Omental fat pad (tissue), 3 donors: ENCODE measurements at regions not wholly inside any gene's neighbourhood (a gene's known extent, or its start where the extent isn't known, plus 50 kb on each side); places are given as distances from the start of the nearest gene placed in this dataset.

Source experiments
- ATAC-seq: fragments of 150-250 bp; one replicate; pipeline ENCODE4 v1.9.1; 2016; ENCODE audit warnings: mild to moderate bottlenecking, moderate library complexity; ENCODE audit not compliant: low FRiP score
- DNase-seq: peaks from one replicate; pipeline ENCODE4 v3.0.0-alpha.2; 2019; ENCODE audit warnings: low spot score
- TF ChIP-seq, protein P1 (sequence below), 3 donors: fragments of 450-650 bp; IDR thresholded peaks; one replicate each; pipeline ENCODE4 v1.5.1; 2016 to 2017; ENCODE audit warnings: antibody characterized with exemption in 3 of 3, mild to moderate bottlenecking in 3 of 3, moderate library complexity in 2 of 3

DNA sequence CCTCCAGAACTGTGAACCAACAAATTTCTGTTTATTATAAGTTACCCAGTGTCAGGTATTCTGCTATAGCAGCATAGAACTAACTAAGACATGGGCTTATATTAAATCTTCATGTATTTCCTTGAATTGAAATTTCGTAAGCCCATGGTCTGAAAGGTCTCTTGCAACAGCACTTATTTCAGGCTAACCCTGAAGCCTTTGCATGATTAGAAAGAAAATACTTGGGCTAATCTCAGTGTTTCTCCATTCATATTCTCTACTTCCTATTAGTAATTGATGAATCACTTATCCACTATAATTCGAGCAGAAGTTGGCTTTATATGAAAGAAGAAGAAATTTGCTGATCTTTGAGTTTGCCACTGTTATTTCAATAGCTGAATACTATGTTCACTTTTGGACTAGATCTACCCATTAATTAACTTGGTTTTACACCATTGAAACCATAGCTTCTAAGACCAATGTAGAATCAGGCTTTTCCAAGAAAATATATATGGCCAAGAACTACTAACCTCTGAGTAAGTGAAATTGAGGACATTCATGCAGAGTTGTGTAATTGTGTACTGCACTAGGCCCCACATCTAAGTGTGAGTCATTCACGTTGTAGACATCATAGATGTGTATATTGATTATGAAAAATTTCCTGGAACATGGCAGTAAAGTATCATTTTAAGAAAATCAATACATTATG, 731.6 kb downstream of the SOCS6 start:
- ATAC-seq (no peak), DNase-seq (no peak)
- TF ChIP-seq, protein P1, sequence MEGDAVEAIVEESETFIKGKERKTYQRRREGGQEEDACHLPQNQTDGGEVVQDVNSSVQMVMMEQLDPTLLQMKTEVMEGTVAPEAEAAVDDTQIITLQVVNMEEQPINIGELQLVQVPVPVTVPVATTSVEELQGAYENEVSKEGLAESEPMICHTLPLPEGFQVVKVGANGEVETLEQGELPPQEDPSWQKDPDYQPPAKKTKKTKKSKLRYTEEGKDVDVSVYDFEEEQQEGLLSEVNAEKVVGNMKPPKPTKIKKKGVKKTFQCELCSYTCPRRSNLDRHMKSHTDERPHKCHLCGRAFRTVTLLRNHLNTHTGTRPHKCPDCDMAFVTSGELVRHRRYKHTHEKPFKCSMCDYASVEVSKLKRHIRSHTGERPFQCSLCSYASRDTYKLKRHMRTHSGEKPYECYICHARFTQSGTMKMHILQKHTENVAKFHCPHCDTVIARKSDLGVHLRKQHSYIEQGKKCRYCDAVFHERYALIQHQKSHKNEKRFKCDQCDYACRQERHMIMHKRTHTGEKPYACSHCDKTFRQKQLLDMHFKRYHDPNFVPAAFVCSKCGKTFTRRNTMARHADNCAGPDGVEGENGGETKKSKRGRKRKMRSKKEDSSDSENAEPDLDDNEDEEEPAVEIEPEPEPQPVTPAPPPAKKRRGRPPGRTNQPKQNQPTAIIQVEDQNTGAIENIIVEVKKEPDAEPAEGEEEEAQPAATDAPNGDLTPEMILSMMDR (IDR thresholded peaks at IDR 0.05) = no peak

DNA sequence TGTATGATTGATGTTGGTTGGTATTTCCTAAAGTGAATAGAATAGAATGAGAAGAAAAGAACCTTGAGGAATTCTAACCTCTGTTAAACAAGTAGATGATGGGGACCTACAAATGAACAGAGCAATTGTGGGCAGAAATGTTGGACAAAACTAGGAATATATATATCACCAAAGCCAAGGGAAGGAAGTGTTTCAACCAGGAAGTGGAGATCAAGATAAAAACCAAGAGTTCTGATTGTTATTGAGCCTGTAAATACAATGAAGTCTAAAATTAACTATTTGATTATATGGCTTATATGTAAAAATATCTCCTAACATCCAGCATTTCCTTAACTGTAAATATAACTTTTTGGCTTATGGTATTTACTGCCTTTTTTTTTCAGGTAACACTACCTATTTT, 730.0 kb downstream of the SOCS6 start:
- DNase-seq (no peak), ATAC-seq (no peak)
- TF ChIP-seq, protein P1 (IDR thresholded peaks at IDR 0.05) = no peak

DNA sequence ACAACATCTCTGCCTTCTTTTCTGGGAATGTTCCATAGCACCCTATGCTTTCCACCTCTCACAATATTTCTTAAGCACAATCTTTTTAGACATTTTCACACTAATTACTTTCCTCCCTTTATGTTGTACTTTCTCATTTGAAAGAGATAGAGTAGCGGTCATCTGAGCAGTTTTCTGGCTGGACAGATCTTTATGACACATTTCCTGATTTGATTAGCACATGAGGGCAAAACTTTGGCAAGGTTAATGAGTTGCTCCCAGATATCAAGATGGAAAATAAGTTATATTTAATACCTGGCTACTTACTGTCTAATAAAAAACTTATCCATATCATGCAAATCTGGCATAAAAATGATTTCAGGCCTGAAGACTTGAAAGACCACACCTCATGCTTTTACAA, 723.9 kb downstream of the SOCS6 start:
- no peak for DNase-seq
- ATAC-seq = no peak
- TF ChIP-seq, protein P1 (IDR thresholded peaks at IDR 0.05) = no peak

DNA sequence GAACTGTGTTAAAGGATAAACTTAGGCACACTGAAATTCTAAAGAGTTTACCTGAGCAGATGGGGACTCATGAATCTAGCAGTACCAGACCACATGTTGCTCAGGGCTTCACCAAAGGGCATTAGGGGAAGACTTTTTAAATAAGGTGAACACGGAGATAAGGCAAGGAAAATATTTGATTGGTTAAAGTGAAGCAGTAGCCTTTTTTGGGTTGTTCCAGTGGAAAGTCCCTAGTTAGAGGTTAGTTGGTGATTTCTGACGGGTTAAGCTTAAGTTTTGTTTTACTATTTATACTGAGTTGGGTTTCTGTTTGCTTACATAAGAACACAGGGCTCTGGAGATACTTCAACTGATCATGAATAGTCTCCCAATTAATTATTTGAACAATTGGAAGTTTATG, 722.5 kb downstream of the SOCS6 start:
- TF ChIP-seq, protein P1 (IDR thresholded peaks at IDR 0.05) = no peak
- ATAC-seq (no peak), DNase-seq (no peak)

DNA sequence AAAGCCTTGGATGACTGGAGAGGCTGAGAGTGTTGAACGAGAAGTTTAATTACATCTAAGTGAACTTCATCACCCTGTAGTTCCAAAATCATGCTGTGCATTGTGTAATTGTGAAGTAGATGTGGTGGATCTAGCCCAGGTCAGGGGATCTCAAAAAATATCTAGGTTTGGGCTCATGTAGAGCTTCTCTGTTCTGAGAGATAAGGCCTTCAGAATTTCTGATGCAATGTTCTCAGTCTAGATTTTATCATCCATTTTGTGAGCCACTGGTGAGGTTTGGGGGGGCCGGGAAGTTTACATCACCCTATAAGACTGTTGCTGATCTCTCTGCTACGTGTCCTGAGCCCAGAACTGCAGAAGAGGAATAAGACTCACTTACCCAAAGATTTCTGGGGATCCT, 719.4 kb downstream of the SOCS6 start:
- DNase-seq (no peak), ATAC-seq (no peak)
- TF ChIP-seq, protein P1 (IDR thresholded peaks at IDR 0.05) = no peak

DNA sequence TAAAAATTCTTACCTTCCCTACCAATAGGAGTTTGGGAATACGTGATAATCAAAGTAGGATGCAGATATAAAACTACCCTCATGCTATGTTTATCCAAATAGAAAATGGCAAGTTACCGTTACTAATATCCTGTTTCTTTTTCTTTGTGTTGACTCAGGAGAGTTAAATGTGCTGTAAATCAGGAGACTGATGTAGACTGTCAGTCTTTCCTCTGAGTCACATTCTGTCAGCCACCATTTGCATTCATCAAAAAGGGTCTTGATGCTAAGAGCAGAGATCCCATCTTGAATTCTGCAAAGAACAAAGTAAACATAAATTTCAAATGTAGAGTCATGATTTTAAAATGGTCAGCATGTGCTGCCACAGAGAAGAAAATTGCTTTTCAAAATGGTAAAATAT, 712.8 kb downstream of the SOCS6 start:
- ATAC-seq = no peak
- no peak for DNase-seq
- TF ChIP-seq, protein P1 (IDR thresholded peaks at IDR 0.05) = no peak

DNA sequence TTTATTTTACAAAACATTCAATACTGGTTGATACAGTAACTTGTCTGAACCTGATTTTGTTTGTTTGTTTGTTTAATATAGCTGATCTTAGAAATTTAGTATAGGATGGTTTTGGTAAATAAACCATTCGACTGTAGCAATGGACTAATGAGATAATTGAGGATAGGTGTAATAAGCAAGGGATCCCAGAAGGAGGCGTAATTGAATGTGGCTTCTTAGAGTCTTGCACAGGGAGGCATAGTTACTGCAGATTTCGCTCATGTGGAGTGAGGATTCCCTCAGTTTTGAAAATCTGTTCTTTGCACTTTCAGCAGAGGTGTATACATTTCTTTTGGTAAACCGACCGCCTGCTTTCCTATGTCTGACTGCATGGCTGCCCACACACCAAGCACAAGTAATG, 709.6 kb downstream of the SOCS6 start:
- TF ChIP-seq, protein P1 (IDR thresholded peaks at IDR 0.05) = no peak
- ATAC-seq (no peak), DNase-seq (no peak)
